ENCODE measurements at regions not wholly inside any gene's neighbourhood (a gene's known extent, or its start where the extent isn't known, plus 50 kb on each side); places are given as distances from the start of the nearest gene placed in this dataset.

- DNase-seq: no peak
These were observed 135.1 kb upstream of the GEMIN8 start for GRCh38 chrX:14164828-14165227.

- no peak for DNase-seq
These were observed 95.8 kb upstream of the GEMIN8 start for GRCh38 chrX:14125462-14125861.

GRCh38 chrX:14124562-14124961, 94.9 kb upstream of the GEMIN8 start:
- no peak for DNase-seq

GRCh38 chrX:14095702-14096101, 66.0 kb upstream of the GEMIN8 start:
- peak; percentile 39 for DNase-seq

GRCh38 chrX:14094191-14094590, 64.5 kb upstream of the GEMIN8 start:
- DNase-seq: no peak

- DNase-seq: no peak
These were observed 54.8 kb upstream of the GEMIN8 start for GRCh38 chrX:14084466-14084865.

- no peak for DNase-seq
These were observed 54.1 kb upstream of the GEMIN8 start for GRCh38 chrX:14083783-14084182.

GRCh38 chrX:14079891-14080430, 50.3 kb upstream of the GEMIN8 start:
- DNase-seq: no peak

All from stimulated activated CD4-positive, alpha-beta T cell treated with anti-CD3 and anti-CD28 coated beads, Interleukin-15, amount 100 ng/mL, for 24 hours (primary cell).